ENCODE measurements at regions not wholly inside any gene's neighbourhood (a gene's known extent, or its start where the extent isn't known, plus 50 kb on each side); places are given as distances from the start of the nearest gene placed in this dataset.

DNA sequence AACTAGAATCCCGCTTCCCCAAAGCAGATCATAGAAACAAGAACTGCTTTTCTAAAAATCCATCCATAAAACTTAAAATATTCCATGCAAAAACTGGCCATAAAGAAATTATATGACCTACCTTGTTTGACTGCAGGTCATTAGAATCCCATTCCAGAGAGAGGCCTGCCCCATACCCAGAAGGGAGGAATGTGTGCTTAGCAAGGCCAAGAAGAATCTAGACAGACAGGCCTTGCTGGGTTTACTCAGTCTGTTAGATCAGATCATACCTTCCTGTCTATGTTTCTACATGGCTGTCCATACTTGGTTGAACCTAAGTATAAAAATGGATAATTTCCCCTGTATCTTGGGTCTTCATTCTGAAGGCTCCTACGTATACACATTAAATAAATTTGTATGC lies 358.8 kb upstream of the TRPC7 start:
- no peak for TF ChIP-seq SP1 (IDR thresholded peaks at IDR 0.05; ENCODE audit: low read depth, low read length)
- TF ChIP-seq GABPA (IDR thresholded peaks at IDR 0.05; ENCODE audit: low read depth): no peak

All from GM12878 (cell line).